Skeletal muscle tissue (tissue), 3 donors: ENCODE measurements at regions not wholly inside any gene's neighbourhood (a gene's known extent, or its start where the extent isn't known, plus 50 kb on each side); places are given as distances from the start of the nearest gene placed in this dataset.

Experiments
- H3K27ac ChIP-seq: one replicate; pipeline ENCODE4 v1.7.0; 2013; ENCODE audit warnings: mild to moderate bottlenecking, low read depth, low read length, inconsistent platforms
- H3K27me3 ChIP-seq, 3 donors: one replicate each; pipeline ENCODE4 v1.7.0; 2013; ENCODE audit warnings: low read length in 3 of 3; ENCODE audit not compliant: control insufficient read depth in 3 of 3, insufficient read depth in 3 of 3
- H3K36me3 ChIP-seq, 3 donors: one replicate each; pipeline ENCODE4 v1.7.0; 2013; ENCODE audit warnings: low read length in 3 of 3; ENCODE audit not compliant: control insufficient read depth in 3 of 3, insufficient read depth in 3 of 3
- H3K4me1 ChIP-seq, 3 donors: one replicate each; pipeline ENCODE4 v1.7.0; 2013; ENCODE audit warnings: low read length in 3 of 3, mild to moderate bottlenecking in 3 of 3; ENCODE audit not compliant: control insufficient read depth in 3 of 3, insufficient read depth in 3 of 3
- H3K4me3 ChIP-seq, 3 donors: one replicate each; pipeline ENCODE4 v1.7.0; 2013; ENCODE audit warnings: low read length in 3 of 3
- H3K9ac ChIP-seq, 3 donors: one replicate each; pipeline ENCODE4 v1.7.0; 2013; ENCODE audit warnings: low read length in 3 of 3, mild to moderate bottlenecking in 3 of 3, moderate library complexity in 2 of 3, low read depth in 1 of 3
- H3K9me3 ChIP-seq, 3 donors: one replicate each; pipeline ENCODE4 v1.7.0; 2013; ENCODE audit warnings: low read length in 3 of 3; ENCODE audit not compliant: control insufficient read depth in 3 of 3
- donor health status: Osteomylitis.

- H3K27ac ChIP-seq = no peak overlapping the region
- H3K4me1 ChIP-seq = no peaks in the 10 kb centered on the region
- no peaks in the 10 kb centered on the region for H3K27me3 ChIP-seq
- H3K4me3 ChIP-seq = no peak overlapping the region
- H3K9ac ChIP-seq = no peak overlapping the region
- no peaks in the 10 kb centered on the region for H3K36me3 ChIP-seq
- no peaks in the 10 kb centered on the region for H3K9me3 ChIP-seq
These were observed 186.6 kb downstream of the LY86 start for GRCh38 chr6:6775074-6775473.

DNA sequence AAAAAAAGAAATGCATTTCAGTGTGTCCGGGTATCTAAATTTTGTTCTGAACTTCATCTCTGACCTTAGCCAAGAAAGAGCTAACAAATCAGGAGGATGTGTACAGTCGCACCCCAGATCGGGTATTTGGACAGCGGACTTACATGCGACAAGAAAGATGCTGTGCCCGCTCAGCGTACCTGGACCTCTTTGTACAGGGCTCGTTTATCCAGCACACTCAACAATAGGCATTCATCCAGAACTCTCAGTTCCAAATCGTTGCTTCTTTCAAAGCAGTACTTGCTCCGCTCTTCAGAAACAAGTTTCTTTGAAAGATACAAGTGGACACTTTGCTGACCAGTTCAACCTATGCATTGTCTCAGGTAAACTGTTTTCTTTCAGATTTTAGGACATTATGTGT, 191.7 kb downstream of the LY86 start:
- Histone ChIP-seq H3K27ac (no peak overlapping the region), H3K9me3 (no peaks in the 10 kb centered on the region), H3K36me3 (no peaks in the 10 kb centered on the region), H3K27me3 (no peaks in the 10 kb centered on the region), H3K4me3 (no peak overlapping the region), H3K9ac (no peak overlapping the region), H3K4me1 (peaks cover 3 to 9% (median 7%) of the 10 kb centered on the region in 3 donors)

DNA sequence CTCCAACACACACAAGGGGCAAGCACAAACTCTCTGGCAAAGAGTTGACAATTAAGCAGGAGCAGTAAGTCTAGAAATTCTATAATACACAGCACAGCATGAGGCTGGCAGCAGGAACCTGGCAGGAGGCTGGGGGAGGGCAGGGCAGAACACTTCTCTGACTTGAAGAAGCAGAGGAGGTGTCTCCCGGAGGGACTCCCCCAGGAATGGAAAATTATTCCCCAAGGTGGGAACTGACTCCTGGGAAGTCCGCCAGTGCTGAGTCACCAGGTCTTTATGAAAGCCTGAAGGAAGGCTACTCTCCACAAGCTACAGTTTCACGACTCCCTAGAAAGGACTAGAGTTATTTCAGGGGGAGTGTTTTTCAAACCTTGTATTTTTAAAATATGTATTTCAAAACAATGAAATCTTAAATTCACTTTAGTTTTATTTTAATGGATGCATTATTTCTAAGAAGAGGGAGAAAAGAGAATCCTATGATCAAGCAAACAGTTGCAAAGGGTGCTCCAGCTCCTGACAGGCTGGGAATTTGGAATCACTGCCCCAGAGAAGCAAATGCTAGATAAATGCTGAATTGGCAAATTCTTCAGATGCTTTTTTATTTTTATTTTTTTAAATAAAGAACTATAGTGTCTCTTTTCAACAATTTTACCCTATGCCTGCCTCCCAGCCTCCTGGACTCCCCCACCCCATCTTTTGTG, 192.8 kb downstream of the LY86 start:
- Histone ChIP-seq H3K9ac (peak overlapping the region in 1 of 3 donors; percentile 47), H3K4me3 (no peak overlapping the region), H3K4me1 (peaks cover 3 to 9% (median 7%) of the 10 kb centered on the region in 3 donors), H3K27ac (peak overlapping the region; percentile 37), H3K27me3 (no peaks in the 10 kb centered on the region), H3K9me3 (no peaks in the 10 kb centered on the region), H3K36me3 (no peaks in the 10 kb centered on the region)

DNA sequence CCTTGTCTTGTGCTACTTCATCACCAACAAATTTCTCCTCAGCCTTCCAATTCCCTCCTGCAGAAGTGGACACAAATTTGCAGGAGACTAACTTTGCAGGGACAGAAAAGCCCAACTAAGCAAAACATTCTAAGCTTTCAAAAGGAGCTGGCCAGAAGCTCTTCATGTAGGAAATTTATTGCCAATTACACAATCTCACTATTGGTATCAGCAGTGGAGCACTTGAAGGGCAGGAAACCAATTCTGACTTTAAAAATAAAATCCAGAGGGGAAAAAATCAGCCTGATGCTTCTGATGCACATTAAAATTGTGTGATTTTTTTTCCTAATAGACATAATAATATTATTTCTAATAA, 193.3 kb downstream of the LY86 start:
- H3K27ac ChIP-seq = no peak overlapping the region
- no peaks in the 10 kb centered on the region for H3K27me3 ChIP-seq
- no peaks in the 10 kb centered on the region for H3K9me3 ChIP-seq
- no peak overlapping the region for H3K9ac ChIP-seq
- H3K36me3 ChIP-seq = no peaks in the 10 kb centered on the region
- H3K4me1 ChIP-seq = peaks cover 3 to 9% (median 7%) of the 10 kb centered on the region in 3 donors
- no peak overlapping the region for H3K4me3 ChIP-seq

- no peaks in the 10 kb centered on the region for H3K36me3 ChIP-seq
- no peaks in the 10 kb centered on the region for H3K27me3 ChIP-seq
- H3K4me1 ChIP-seq = peaks cover 3 to 9% (median 7%) of the 10 kb centered on the region in 3 donors
- no peak overlapping the region for H3K9ac ChIP-seq
- H3K4me3 ChIP-seq = no peak overlapping the region
- no peak overlapping the region for H3K27ac ChIP-seq
- no peaks in the 10 kb centered on the region for H3K9me3 ChIP-seq
These were observed 195.2 kb downstream of the LY86 start for GRCh38 chr6:6783721-6784120.

GRCh38 chr6:6784514-6785162, 196.1 kb downstream of the LY86 start:
- Histone ChIP-seq H3K36me3 (no peaks in the 10 kb centered on the region), H3K27me3 (no peaks in the 10 kb centered on the region), H3K9ac (no peak overlapping the region), H3K4me1 (peaks cover 3 to 9% (median 7%) of the 10 kb centered on the region in 3 donors), H3K9me3 (no peaks in the 10 kb centered on the region), H3K27ac (no peak overlapping the region), H3K4me3 (no peak overlapping the region)

DNA sequence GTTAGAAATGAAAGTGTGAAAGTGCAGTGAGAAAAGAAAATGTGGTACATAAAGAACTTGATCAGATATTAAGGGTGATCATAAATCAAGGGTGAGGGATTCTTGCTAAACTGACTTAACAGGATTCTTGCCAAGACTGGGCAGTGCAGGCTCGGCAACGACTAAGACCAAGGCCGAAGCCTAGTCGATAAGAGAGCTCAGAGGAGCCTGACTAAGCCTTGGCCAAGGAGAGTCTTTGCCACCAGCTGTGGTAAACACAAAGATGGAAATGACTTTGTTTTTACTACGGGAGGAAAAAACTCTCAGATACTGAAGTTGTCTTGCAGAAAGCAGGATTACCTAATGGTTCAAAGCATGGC, 196.6 kb downstream of the LY86 start:
- no peaks in the 10 kb centered on the region for H3K9me3 ChIP-seq
- no peaks in the 10 kb centered on the region for H3K36me3 ChIP-seq
- no peak overlapping the region for H3K4me3 ChIP-seq
- no peaks in the 10 kb centered on the region for H3K27me3 ChIP-seq
- no peak overlapping the region for H3K27ac ChIP-seq
- peaks cover 3 to 9% (median 7%) of the 10 kb centered on the region in 3 donors for H3K4me1 ChIP-seq
- H3K9ac ChIP-seq = no peak overlapping the region

DNA sequence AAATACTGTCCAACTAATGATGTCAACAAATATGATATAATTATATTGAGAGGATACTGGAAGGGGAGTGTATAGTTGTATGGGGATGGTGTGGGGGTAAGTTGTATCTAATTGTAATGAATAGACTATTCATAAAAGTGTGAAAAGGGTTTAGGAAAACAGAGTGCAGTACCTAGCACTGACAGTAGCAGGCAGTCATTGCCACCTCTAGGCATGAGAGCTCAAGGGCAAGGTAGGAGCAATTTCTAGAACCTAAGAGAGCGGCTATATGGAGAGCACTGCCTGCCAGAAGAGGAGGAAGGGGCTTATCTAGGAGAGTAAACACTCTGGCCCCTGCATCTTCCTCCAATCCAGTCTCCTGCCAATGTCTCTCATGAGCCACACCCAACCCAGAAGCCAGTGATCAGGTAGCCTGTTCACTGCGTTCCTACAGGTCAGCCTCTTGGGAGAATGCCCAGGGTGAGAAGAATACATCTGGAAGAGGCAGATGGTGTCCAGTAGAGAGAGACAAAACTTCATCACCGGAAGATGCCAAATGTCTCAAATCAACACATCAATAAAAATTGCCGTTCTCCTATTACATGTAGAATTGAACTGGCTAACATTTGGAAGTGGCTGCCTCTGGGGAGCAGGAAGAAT, 200.0 kb downstream of the LY86 start:
- no peak overlapping the region for H3K9ac ChIP-seq
- no peak overlapping the region for H3K27ac ChIP-seq
- no peaks in the 10 kb centered on the region for H3K27me3 ChIP-seq
- H3K4me1 ChIP-seq = no peaks in the 10 kb centered on the region
- H3K9me3 ChIP-seq = no peaks in the 10 kb centered on the region
- H3K4me3 ChIP-seq = no peak overlapping the region
- no peaks in the 10 kb centered on the region for H3K36me3 ChIP-seq

DNA sequence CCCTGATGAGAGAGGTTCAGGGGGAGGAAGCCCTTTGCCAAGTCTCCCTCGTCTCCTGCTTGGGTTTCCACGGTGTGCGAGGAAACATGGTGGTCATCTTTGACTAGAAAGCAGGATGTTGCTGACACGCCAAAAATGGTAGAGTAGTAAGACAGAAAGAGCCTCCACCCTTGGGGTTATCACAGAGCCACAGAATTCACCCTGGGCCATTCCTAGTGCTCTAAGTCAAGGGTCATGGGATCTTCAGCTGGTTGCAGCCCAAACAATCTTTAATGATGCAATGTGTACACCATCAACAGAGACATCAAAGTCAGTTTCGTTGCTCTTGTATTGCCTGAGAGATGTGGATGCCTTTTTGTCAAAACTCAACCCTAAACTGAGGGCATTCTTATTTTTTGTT, 201.9 kb downstream of the LY86 start:
- Histone ChIP-seq H3K36me3 (no peaks in the 10 kb centered on the region), H3K27me3 (no peaks in the 10 kb centered on the region), H3K4me3 (no peak overlapping the region)

GRCh38 chr6:6790891-6791290, 202.4 kb downstream of the LY86 start:
- no peak overlapping the region for H3K4me3 ChIP-seq
- H3K36me3 ChIP-seq = no peaks in the 10 kb centered on the region
- no peaks in the 10 kb centered on the region for H3K4me1 ChIP-seq
- no peaks in the 10 kb centered on the region for H3K9me3 ChIP-seq
- no peaks in the 10 kb centered on the region for H3K27me3 ChIP-seq
- no peak overlapping the region for H3K27ac ChIP-seq
- H3K9ac ChIP-seq = no peak overlapping the region

More for the DNA sequence above, 201.9 kb downstream of the LY86 start:
- no peaks in the 10 kb centered on the region for H3K4me1 ChIP-seq
- H3K9me3 ChIP-seq = no peaks in the 10 kb centered on the region
- H3K9ac ChIP-seq = no peak overlapping the region
- H3K27ac ChIP-seq = no peak overlapping the region
